MM.1S (cell line): ENCODE measurements at regions not wholly inside any gene's neighbourhood (a gene's known extent, or its start where the extent isn't known, plus 50 kb on each side); places are given as distances from the start of the nearest gene placed in this dataset.

Experiments used
- EZH2 ChIP-seq: fragments of 300-600 bp; sonication (generic); optimal IDR thresholded peaks from 2 replicates; pipeline ENCODE3; 2017; ENCODE audit warnings: low read depth, mild to moderate bottlenecking, antibody characterized with exemption, low read length, mixed read lengths
- EZH2phosphoT487 ChIP-seq: fragments of 300-600 bp; sonication (generic); IDR thresholded peaks from 2 replicates; pipeline ENCODE4 v1.6.1; 2018; ENCODE audit warnings: antibody characterized with exemption, low read length
- TF ChIP-seq, protein P1 (sequence below): fragments of 300-600 bp; sonication (generic); IDR thresholded peaks from 2 replicates; pipeline ENCODE4 v1.5.1; 2016; ENCODE audit warnings: antibody characterized with exemption, low read length, mixed read lengths

DNA sequence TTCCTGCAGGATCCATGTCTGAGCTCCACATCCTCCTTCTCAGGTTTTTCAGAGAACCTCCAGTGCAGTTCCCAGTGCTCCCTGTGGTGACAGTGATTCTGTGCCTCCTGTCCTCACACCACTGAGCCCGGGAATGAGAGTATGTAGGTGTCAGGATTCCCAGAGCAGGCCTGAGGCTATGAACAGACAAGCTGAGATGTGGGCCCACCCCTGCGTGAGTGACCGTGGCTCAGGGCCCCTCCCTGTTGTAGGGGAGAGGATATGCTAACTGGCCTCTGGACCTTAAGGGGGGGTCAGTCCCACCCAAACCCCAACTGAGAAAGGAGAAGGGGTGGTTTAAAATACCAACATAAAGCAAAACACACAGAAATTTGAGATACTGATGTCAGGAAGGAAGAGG is 104.8 kb upstream of the RAB12 start:
- no peak for TF ChIP-seq EZH2phosphoT487
- TF ChIP-seq, protein P1, sequence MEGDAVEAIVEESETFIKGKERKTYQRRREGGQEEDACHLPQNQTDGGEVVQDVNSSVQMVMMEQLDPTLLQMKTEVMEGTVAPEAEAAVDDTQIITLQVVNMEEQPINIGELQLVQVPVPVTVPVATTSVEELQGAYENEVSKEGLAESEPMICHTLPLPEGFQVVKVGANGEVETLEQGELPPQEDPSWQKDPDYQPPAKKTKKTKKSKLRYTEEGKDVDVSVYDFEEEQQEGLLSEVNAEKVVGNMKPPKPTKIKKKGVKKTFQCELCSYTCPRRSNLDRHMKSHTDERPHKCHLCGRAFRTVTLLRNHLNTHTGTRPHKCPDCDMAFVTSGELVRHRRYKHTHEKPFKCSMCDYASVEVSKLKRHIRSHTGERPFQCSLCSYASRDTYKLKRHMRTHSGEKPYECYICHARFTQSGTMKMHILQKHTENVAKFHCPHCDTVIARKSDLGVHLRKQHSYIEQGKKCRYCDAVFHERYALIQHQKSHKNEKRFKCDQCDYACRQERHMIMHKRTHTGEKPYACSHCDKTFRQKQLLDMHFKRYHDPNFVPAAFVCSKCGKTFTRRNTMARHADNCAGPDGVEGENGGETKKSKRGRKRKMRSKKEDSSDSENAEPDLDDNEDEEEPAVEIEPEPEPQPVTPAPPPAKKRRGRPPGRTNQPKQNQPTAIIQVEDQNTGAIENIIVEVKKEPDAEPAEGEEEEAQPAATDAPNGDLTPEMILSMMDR, result no peak
- no peak for TF ChIP-seq EZH2
